Vagina (tissue), 2 donors: ENCODE measurements at regions not wholly inside any gene's neighbourhood (a gene's known extent, or its start where the extent isn't known, plus 50 kb on each side); places are given as distances from the start of the nearest gene placed in this dataset.

ENCODE experiments used
- DNase-seq, 2 donors: peaks; one replicate each; pipeline ENCODE4 v3.0.0-alpha.2; 2017; ENCODE audit errors: extremely low spot score in 2 of 2
- H3K27ac ChIP-seq: fragments of 200-600 bp; sonication (generic); one replicate; pipeline ENCODE4 v1.5.1; 2019
- H3K27me3 ChIP-seq: fragments of 200-600 bp; sonication (generic); one replicate; pipeline ENCODE4 v1.5.1; 2019
- H3K36me3 ChIP-seq, 2 donors: fragments of 200-600 bp; sonication (generic); one replicate each; pipeline ENCODE4 v1.5.1; 2017 to 2019
- H3K4me1 ChIP-seq: fragments of 200-600 bp; sonication (generic); one replicate; pipeline ENCODE4 v1.5.1; 2019
- H3K4me3 ChIP-seq, 2 donors: fragments of 200-600 bp; sonication (generic); 1 replicate in 1 of 2; 2 replicates in 1 of 2; pipeline ENCODE4 v1.5.1; 2016 to 2019
- H3K9me3 ChIP-seq: fragments of 200-600 bp; sonication (generic); one replicate; pipeline ENCODE4 v1.5.1; 2019
- CTCF ChIP-seq, 3 experiments: fragments of 450-650 bp in 2 of 3; fragments of 200-600 bp in 1 of 3; sonication (generic) in 1 of 3; IDR thresholded peaks; one replicate each; pipeline ENCODE4 v1.5.1; 2017 to 2019; ENCODE audit warnings: antibody characterized with exemption in 3 of 3, mild to moderate bottlenecking in 2 of 3, moderate library complexity in 2 of 3
- POLR2A ChIP-seq, 2 donors: fragments of 450-650 bp; IDR thresholded peaks; one replicate each; pipeline ENCODE4 v1.6.1; 2017; ENCODE audit warnings: antibody characterized with exemption in 2 of 2, mild to moderate bottlenecking in 2 of 2, moderate library complexity in 2 of 2
- POLR2AphosphoS5 ChIP-seq, 2 donors: sonication (generic); formaldehyde crosslinking; IDR thresholded peaks; one replicate each; pipeline ENCODE4 v1.9.0; 2017; ENCODE audit warnings: antibody characterized with exemption in 2 of 2, mild to moderate bottlenecking in 2 of 2, low read depth in 1 of 2; ENCODE audit not compliant: insufficient read depth in 1 of 2
- intact Hi-C: fragments of 100-400 bp; cut with DNase I; formaldehyde crosslinking; loops from one replicate; pipeline ENCODE4 v1.15.1; 2023

DNA sequence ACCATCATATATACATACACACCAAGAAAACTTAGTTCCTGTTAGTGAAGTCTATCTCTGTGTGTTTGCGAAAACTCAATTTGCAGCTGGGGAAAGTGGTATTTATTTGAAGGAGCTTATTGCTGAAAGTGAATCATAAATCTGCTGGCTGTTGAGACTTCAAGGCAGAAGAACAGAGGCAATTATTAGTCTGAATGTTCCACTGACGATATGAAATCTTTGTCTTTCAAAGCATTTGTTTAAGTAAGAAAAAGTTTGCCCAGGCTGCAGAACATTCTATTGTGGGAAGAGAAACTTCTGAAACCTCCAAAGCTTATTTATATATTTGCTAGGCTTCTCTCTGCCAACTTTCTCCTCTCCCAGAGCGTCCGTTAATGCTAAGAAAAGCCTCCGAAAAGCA is 255.7 kb upstream of the TMPO start:
- no peak for TF ChIP-seq POLR2A (IDR thresholded peaks at IDR 0.05)
- no peak for TF ChIP-seq POLR2AphosphoS5 (IDR thresholded peaks at IDR 0.05; ENCODE audit: insufficient read depth in 1 of 2, low read depth in 1 of 2)
- TF ChIP-seq CTCF (IDR thresholded peaks at IDR 0.05), result no peak
- Histone ChIP-seq H3K9me3 (no peaks in the 10 kb centered on the region), H3K27ac (no peak overlapping the region), H3K4me3 (no peak overlapping the region), H3K27me3 (no peaks in the 10 kb centered on the region), H3K36me3 (no peaks in the 10 kb centered on the region), H3K4me1 (no peaks in the 10 kb centered on the region)
- intact Hi-C loops, result no loop called here
- no peak for DNase-seq

DNA sequence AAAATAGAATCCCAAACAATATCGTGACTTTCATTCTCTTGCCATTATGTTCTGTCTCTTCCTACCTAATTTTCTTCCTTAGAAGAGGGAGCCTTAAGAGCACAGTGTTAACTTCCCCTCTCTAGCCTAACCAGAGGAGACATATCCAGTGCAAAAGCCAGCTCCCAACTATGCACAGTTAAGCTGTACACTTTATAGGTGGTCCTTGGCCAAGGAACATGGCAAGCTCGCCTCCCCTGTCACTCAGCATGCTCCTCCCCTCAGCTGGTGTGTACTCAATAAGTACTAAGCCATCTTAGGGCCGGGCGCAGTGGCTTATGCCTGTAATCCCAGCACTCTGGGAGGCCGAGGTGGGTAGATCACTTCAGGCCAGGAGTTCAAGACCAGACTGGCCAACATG is 255.1 kb upstream of the TMPO start:
- no peak for DNase-seq
- H3K4me1 ChIP-seq, result no peaks in the 10 kb centered on the region
- no peak for TF ChIP-seq CTCF (IDR thresholded peaks at IDR 0.05)
- TF ChIP-seq POLR2AphosphoS5 (IDR thresholded peaks at IDR 0.05; ENCODE audit: insufficient read depth in 1 of 2, low read depth in 1 of 2), result no peak
- TF ChIP-seq POLR2A (IDR thresholded peaks at IDR 0.05), result no peak
- no peak overlapping the region for H3K27ac ChIP-seq
- no peaks in the 10 kb centered on the region for H3K36me3 ChIP-seq
- H3K4me3 ChIP-seq, result no peak overlapping the region
- intact Hi-C loops, result no loop called here
- H3K9me3 ChIP-seq, result no peaks in the 10 kb centered on the region
- no peaks in the 10 kb centered on the region for H3K27me3 ChIP-seq

- H3K4me1 ChIP-seq, result no peaks in the 10 kb centered on the region
- H3K9me3 ChIP-seq, result no peaks in the 10 kb centered on the region
- no peaks in the 10 kb centered on the region for H3K36me3 ChIP-seq
- intact Hi-C loops, result no loop called here
- H3K27me3 ChIP-seq, result no peaks in the 10 kb centered on the region
- no peak overlapping the region for H3K4me3 ChIP-seq
- H3K27ac ChIP-seq, result no peak overlapping the region
- TF ChIP-seq POLR2A (IDR thresholded peaks at IDR 0.05) (no peak), CTCF (IDR thresholded peaks at IDR 0.05) (no peak), POLR2AphosphoS5 (IDR thresholded peaks at IDR 0.05; ENCODE audit: insufficient read depth in 1 of 2, low read depth in 1 of 2) (no peak)
- DNase-seq, result no peak
Measured at GRCh38 chr12:98262902-98263301, 252.5 kb upstream of the TMPO start.

- no peak for TF ChIP-seq CTCF (IDR thresholded peaks at IDR 0.05)
- no peak for TF ChIP-seq POLR2AphosphoS5 (IDR thresholded peaks at IDR 0.05; ENCODE audit: insufficient read depth in 1 of 2, low read depth in 1 of 2)
- TF ChIP-seq POLR2A (IDR thresholded peaks at IDR 0.05), result no peak
Measured at GRCh38 chr12:98274430-98275130, 240.8 kb upstream of the TMPO start.

DNA sequence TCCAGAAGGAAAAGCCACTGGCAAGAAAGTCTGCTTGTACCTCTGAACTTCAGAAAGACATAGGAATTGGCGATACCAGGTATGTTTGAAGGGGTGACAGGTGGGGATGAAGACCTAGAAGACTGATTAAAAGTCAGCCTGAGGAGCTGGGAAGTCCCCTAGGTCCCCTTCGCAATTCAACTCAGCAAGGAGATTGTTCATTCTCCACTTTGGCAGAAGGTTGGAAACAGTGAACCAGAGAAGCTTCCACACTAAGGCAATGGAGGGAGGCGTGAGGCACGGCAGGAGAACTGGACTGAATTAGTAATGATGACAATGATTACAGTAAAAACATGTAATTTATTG is 240.3 kb upstream of the TMPO start:
- Histone ChIP-seq H3K27ac (no peak overlapping the region), H3K9me3 (no peaks in the 10 kb centered on the region), H3K4me3 (no peak overlapping the region), H3K27me3 (no peaks in the 10 kb centered on the region), H3K4me1 (no peaks in the 10 kb centered on the region), H3K36me3 (no peaks in the 10 kb centered on the region)
- intact Hi-C loops, result no loop called here
- TF ChIP-seq POLR2AphosphoS5 (IDR thresholded peaks at IDR 0.05; ENCODE audit: insufficient read depth in 1 of 2, low read depth in 1 of 2) (no peak), CTCF (IDR thresholded peaks at IDR 0.05) (no peak), POLR2A (IDR thresholded peaks at IDR 0.05) (no peak)
- DNase-seq, result no peak

More at GRCh38 chr12:98274430-98275130, 240.8 kb upstream of the TMPO start:
- Histone ChIP-seq H3K36me3 (no peaks in the 10 kb centered on the region), H3K9me3 (no peaks in the 10 kb centered on the region), H3K4me1 (no peaks in the 10 kb centered on the region), H3K27me3 (no peaks in the 10 kb centered on the region), H3K4me3 (no peak overlapping the region), H3K27ac (no peak overlapping the region)
- intact Hi-C loops, result no loop called here
- no peak for DNase-seq
